Fibroblast of pulmonary artery (primary cell): ENCODE measurements at regions not wholly inside any gene's neighbourhood (a gene's known extent, or its start where the extent isn't known, plus 50 kb on each side); places are given as distances from the start of the nearest gene placed in this dataset.
"Not testable (repeated sequence)": the region's sequence is repeated elsewhere in the genome, so short reads cannot be mapped to it uniquely, and the experiment has no call there.

Experiments
- DNase-seq: peaks from one replicate; pipeline ENCODE4 v3.0.0-alpha.2; 2010; ENCODE audit warnings: low read depth
- H3K4me3 ChIP-seq: replicated peaks from 2 replicates; pipeline ENCODE4 v1.5.1; 2011; ENCODE audit warnings: low read depth, mild to moderate bottlenecking, control low read depth, low read length, moderate library complexity
- TF ChIP-seq, protein P1 (sequence below): IDR thresholded peaks from 2 replicates; pipeline ENCODE4 v1.5.1; 2011; ENCODE audit warnings: mild to moderate bottlenecking, control low read depth, low read length, inconsistent platforms; ENCODE audit errors: missing control alignments

DNA sequence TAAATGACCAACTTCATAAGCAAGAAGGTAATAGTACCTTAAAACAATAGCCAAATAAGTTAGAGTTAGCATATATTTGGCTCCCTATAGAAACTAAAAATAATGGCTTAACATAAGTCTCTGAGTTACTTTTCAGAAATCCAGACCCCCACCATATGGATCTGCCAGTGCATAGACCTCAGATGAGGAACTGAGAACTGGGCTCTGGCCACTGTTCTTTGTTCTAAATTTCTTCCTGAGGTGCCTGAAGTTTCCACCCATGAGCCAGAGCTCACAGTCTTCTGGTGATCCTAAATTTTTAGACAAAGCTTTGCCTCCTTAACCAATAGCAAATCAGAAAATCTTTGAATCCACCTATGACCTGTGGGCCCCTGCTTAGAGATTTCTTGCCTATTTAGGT is 250.9 kb downstream of the YTHDC2 start:
- no peak overlapping the region for H3K4me3 ChIP-seq
- no peak for DNase-seq
- TF ChIP-seq, protein P1, sequence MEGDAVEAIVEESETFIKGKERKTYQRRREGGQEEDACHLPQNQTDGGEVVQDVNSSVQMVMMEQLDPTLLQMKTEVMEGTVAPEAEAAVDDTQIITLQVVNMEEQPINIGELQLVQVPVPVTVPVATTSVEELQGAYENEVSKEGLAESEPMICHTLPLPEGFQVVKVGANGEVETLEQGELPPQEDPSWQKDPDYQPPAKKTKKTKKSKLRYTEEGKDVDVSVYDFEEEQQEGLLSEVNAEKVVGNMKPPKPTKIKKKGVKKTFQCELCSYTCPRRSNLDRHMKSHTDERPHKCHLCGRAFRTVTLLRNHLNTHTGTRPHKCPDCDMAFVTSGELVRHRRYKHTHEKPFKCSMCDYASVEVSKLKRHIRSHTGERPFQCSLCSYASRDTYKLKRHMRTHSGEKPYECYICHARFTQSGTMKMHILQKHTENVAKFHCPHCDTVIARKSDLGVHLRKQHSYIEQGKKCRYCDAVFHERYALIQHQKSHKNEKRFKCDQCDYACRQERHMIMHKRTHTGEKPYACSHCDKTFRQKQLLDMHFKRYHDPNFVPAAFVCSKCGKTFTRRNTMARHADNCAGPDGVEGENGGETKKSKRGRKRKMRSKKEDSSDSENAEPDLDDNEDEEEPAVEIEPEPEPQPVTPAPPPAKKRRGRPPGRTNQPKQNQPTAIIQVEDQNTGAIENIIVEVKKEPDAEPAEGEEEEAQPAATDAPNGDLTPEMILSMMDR, result no peak

DNA sequence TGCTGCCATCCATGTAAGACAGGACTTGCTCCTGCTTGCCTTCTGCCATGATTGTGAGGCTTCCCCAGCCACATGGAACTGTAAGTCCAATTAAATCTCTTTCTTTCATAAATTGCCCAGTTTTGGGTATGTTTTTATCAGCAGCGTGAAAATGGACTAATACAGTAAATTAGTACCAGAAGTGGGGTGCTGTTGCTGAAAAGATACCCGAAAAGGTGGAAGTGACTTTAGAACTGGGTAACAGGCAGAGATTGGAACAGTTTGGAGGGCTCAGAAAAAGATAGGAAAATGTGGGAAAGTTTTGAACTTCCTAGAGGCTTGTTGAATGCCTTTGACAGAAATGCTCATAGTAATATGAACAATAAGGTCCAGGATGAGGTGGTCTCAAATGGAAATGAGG is 253.3 kb downstream of the YTHDC2 start:
- not testable (repeated sequence) for DNase-seq

DNA sequence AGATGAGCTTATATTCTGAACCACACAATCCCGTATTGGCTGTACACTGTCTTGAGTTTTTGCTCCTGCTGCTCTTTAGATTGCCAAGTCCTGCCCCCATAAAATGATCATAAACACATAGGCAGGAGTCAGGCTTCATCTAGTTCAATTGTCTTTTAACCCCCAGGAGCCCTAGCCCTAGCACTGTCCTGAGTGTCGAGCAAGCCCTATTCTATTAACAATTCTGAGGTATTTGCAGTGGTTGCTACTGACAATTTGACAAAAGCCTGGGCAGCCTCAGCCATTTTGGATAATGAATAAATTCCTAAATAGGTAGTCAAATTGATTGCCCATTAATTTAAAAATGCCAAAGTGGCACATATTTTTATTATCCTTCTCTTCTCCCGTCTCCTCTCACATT is 257.2 kb downstream of the YTHDC2 start:
- TF ChIP-seq, protein P1, result no peak
- DNase-seq, result no peak

More for the DNA sequence above, 253.3 kb downstream of the YTHDC2 start:
- H3K4me3 ChIP-seq, result not testable (repeated sequence)

DNA sequence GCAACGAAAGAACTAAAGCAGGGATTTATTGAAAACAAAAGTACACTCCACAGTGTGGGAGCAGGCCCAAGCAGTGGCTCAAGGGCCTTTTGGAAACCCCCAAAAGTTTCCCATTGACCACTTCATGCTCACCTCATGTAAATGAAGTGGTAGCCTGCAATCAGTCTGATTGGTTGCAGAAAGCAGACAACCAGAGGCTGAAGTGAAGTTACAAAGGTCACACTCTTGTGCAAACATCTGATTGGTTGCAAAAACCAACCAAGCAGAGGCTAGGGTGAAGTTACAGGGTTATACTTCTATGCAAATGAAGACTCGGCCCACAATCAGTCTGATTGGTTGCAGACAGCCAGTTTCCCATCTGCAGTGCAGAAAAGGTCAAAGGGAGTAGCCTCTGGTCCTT is 258.0 kb downstream of the YTHDC2 start:
- no peak for DNase-seq
- H3K4me3 ChIP-seq, result no peak overlapping the region
- TF ChIP-seq, protein P1, result no peak

More for the DNA sequence above, 257.2 kb downstream of the YTHDC2 start:
- H3K4me3 ChIP-seq, result no peak overlapping the region

DNA sequence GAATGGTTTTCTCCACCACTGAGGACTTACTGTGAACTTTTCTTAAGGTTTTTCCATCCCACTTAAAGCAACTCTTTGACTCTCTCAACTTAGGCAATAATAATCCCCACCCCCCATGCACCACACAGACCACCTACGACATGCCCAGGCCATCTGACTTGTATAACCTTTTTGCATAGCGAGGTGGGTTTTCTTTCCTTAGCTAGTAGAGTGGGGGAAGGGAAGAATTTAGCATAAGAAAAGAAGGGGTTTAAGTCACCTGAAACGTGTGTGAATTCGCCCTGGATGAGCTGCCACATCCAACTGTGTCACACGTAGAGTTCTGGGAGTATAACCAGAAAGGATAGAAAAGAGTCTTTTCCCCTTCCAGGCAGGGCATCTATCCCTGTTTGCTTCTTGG is 262.7 kb downstream of the YTHDC2 start:
- TF ChIP-seq, protein P1, result no peak
- H3K4me3 ChIP-seq, result no peak overlapping the region

DNA sequence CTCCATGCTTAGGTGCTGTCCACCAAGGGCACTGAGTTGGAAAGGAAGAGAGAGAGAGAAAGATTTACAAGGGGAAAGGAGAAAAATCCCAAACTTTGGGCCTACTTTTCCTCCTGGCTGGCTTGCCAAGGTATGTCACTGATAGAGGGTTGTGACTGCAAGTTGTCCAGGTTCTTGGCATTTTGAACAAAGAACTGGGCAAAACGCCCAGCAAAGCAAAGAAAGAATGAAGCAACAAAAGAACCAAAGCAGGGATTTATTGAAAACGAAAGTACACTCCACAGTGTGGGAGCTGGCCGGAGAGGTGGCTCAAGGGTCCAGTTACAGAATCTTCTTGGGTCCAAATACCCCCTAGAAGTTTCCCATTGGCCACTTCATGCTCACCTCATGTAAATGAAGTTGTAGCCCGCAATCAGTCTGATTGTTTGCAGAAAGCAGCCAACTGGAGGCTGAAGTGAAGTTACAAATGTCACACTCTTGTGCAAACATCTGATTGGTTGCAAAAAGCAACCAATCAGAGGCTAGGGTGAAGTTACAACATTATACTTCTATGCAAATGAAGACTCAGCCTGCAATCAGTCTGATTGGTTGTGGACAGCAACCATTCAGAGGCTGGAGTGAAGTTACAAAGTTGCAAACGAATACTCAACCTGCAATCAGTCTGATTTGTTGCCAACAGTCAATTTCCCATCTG is 263.5 kb downstream of the YTHDC2 start:
- peak overlapping the region; percentile 10 for H3K4me3 ChIP-seq
- TF ChIP-seq, protein P1, result no peak
- DNase-seq, result peak; percentile 39

More for the DNA sequence above, 262.7 kb downstream of the YTHDC2 start:
- DNase-seq, result no peak

DNA sequence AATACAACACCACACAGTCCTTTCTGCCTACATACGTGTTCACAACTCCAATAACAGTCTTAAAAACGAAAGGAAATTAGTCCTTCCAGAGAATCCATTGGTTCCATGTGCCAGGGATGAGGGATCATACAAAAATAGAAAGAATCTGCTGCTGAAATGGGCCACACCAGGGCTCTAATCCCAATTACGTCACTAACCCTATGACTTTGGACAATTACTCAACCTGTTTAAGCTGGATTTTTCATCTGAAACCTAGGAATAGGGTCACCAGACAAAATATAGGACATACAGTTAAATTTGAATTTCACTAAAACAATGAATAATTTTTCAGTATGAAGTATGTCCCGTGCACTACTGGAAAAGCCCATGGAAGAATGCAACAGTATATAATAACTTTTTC is 264.7 kb downstream of the YTHDC2 start:
- H3K4me3 ChIP-seq, result no peak overlapping the region
- TF ChIP-seq, protein P1, result no peak
- no peak for DNase-seq
